ENCODE measurements at regions not wholly inside any gene's neighbourhood (a gene's known extent, or its start where the extent isn't known, plus 50 kb on each side); places are given as distances from the start of the nearest gene placed in this dataset.

- Histone ChIP-seq H3K4me1 (ENCODE audit: control insufficient read depth, extremely low read depth, insufficient read depth, low read length) (no peaks in the 10 kb centered on the region), H3K27ac (ENCODE audit: control insufficient read depth, insufficient read depth, low read length) (no peak overlapping the region), H3K36me3 (ENCODE audit: control insufficient read depth in 2 of 2, extremely low read depth in 1 of 2, insufficient read depth in 2 of 2, low read length in 2 of 2) (no peaks in the 10 kb centered on the region), H3K4me2 (ENCODE audit: control insufficient read depth, extremely low read depth, insufficient read depth, low read depth, low read length) (no peak overlapping the region), H3K9me1 (ENCODE audit: control insufficient read depth, extremely low read depth, insufficient read depth, low read length) (no peaks in the 10 kb centered on the region), H3K9me3 (ENCODE audit: control insufficient read depth, low read depth, low read length) (no peaks in the 10 kb centered on the region), H3K79me2 (ENCODE audit: control insufficient read depth, insufficient read depth, low read length) (no peaks in the 10 kb centered on the region), H3K4me3 (ENCODE audit: control insufficient read depth in 2 of 3, extremely low read depth in 1 of 3, insufficient read depth in 2 of 3, low read depth in 1 of 3, low read length in 3 of 3) (no peak overlapping the region), H2AFZ (ENCODE audit: control insufficient read depth, low read length) (no peak overlapping the region), H4K20me1 (ENCODE audit: control insufficient read depth, extremely low read depth, insufficient read depth, low read length) (no peaks in the 10 kb centered on the region), H3K9ac (ENCODE audit: control insufficient read depth, extremely low read depth, insufficient read depth, low read length) (no peak overlapping the region), H3K27me3 (ENCODE audit: control insufficient read depth, extremely low read depth, insufficient read depth, low read length) (no peaks in the 10 kb centered on the region)
- TF ChIP-seq CTCF (optimal IDR thresholded peaks at IDR 0.05 in 1 of 3, IDR thresholded peaks at IDR 0.05 in 1 of 3, conservative IDR thresholded peaks at IDR 0.05 in 1 of 3; ENCODE audit: extremely low read depth in 1 of 3, insufficient read depth in 2 of 3, low read length in 3 of 3) (no peak), EZH2 (IDR thresholded peaks at IDR 0.05; ENCODE audit: low read length) (no peak)
- DNase-seq (ENCODE audit: low read depth, low spot score) (no peak), FAIRE-seq (no peak)
- dilution Hi-C loops (cut with MboI; ENCODE audit: extremely low pct_ligation_motif_present, low sequenced_read_pairs), result no loop called here
Measured at GRCh38 chr1:60245324-60245723, 171.8 kb upstream of the C1orf87 start.

GRCh38 chr1:60244906-60245305 lies 171.3 kb upstream of the C1orf87 start:
- Histone ChIP-seq H3K79me2 (ENCODE audit: control insufficient read depth, insufficient read depth, low read length) (no peaks in the 10 kb centered on the region), H3K4me2 (ENCODE audit: control insufficient read depth, extremely low read depth, insufficient read depth, low read depth, low read length) (no peak overlapping the region), H3K27ac (ENCODE audit: control insufficient read depth, insufficient read depth, low read length) (no peak overlapping the region), H3K36me3 (ENCODE audit: control insufficient read depth in 2 of 2, extremely low read depth in 1 of 2, insufficient read depth in 2 of 2, low read length in 2 of 2) (no peaks in the 10 kb centered on the region), H3K9me1 (ENCODE audit: control insufficient read depth, extremely low read depth, insufficient read depth, low read length) (no peaks in the 10 kb centered on the region), H3K4me1 (ENCODE audit: control insufficient read depth, extremely low read depth, insufficient read depth, low read length) (no peaks in the 10 kb centered on the region), H3K27me3 (ENCODE audit: control insufficient read depth, extremely low read depth, insufficient read depth, low read length) (no peaks in the 10 kb centered on the region), H3K4me3 (ENCODE audit: control insufficient read depth in 2 of 3, extremely low read depth in 1 of 3, insufficient read depth in 2 of 3, low read depth in 1 of 3, low read length in 3 of 3) (no peak overlapping the region), H3K9me3 (ENCODE audit: control insufficient read depth, low read depth, low read length) (no peaks in the 10 kb centered on the region), H2AFZ (ENCODE audit: control insufficient read depth, low read length) (no peak overlapping the region), H3K9ac (ENCODE audit: control insufficient read depth, extremely low read depth, insufficient read depth, low read length) (no peak overlapping the region), H4K20me1 (ENCODE audit: control insufficient read depth, extremely low read depth, insufficient read depth, low read length) (no peaks in the 10 kb centered on the region)
- dilution Hi-C loops (cut with MboI; ENCODE audit: extremely low pct_ligation_motif_present, low sequenced_read_pairs), result no loop called here
- DNase-seq (ENCODE audit: low read depth, low spot score) (no peak), FAIRE-seq (no peak)
- TF ChIP-seq EZH2 (IDR thresholded peaks at IDR 0.05; ENCODE audit: low read length), result no peak
- TF ChIP-seq CTCF (optimal IDR thresholded peaks at IDR 0.05 in 1 of 3, IDR thresholded peaks at IDR 0.05 in 1 of 3, conservative IDR thresholded peaks at IDR 0.05 in 1 of 3; ENCODE audit: extremely low read depth in 1 of 3, insufficient read depth in 2 of 3, low read length in 3 of 3), result no peak

All from keratinocyte (primary cell).